ENCODE measurements at regions not wholly inside any gene's neighbourhood (a gene's known extent, or its start where the extent isn't known, plus 50 kb on each side); places are given as distances from the start of the nearest gene placed in this dataset.
A peak's percentile ranks its signal among the peaks of the same experiment; 100 is the strongest.

DNA sequence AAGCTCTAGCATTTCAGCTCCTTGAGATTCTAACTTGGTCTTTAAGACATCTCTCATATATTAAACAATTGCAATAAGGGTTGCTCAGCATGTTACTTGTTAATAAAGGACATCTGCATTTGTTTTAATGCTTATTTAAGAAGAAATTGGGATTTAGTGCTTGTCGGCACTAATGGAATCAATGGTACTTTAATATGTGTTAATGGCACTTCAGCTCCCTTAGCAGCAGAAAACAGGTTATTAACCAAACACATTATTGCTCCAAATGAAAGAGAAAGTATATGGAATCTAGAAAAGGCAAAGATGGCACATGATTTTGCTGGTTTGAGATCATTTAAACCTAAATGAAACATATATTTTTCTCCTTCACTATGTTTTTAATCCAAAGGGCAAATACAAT is 137.3 kb upstream of the GOLIM4 start:
- no peak for DNase-seq (ENCODE audit: low read depth)

DNA sequence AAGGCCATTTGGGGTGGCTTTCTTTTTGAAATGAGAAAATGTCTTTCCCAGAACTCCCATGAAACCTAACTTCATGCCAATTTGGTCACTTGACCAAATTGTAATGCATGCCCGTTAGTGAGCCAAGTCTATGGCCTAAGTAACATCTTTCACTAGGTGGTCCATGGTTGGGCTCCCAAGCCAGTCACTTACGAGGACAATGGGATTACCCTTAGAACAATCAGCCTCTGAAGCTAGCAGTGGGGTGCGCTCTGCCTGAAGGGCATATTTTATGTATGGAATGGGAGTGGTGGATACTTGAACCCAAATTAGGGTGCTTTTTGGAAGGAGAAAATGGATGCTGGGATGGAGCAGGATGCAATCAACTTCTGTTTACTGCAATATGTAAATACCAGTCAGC is 127.4 kb upstream of the GOLIM4 start:
- no peak for DNase-seq (ENCODE audit: low read depth)

DNA sequence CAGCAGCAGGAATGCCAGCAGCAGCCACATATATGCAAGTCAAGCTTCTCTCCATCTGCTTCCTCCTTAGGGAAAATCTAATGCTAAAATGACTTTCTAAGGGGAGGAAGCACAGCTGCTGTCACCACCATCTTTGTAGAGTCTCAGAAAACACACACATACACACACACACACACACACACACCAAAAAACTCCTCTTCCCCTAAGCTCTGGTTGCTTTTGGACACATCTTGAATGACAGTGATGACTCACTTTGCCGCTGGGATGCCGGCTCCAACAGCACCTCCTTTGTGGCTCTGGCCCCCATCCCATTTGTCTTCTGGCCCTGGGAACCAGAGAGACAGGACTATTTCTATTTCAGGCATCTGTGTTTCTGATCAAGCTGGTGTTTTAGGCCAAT is 124.8 kb upstream of the GOLIM4 start:
- DNase-seq (ENCODE audit: low read depth) = no peak

DNA sequence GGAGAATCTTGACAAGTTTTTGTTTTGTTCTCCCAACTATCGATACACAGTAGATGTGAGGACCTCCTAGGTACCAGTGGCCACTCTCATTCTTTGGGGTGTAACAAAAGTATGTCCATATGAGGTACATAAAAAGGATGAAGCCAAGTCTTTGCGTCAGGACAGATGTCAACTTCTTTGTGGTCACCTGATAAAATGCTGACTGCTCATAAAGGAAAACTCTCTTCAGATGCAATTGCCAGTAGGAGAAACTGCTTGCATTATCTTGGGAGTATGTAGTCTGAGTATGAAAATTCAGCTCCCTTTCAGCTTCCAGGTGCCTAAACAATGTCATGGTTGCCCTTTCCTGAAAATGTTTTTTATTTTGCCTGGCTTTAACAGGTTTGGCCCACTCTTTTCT is 123.8 kb upstream of the GOLIM4 start:
- no peak for DNase-seq (ENCODE audit: low read depth)

DNA sequence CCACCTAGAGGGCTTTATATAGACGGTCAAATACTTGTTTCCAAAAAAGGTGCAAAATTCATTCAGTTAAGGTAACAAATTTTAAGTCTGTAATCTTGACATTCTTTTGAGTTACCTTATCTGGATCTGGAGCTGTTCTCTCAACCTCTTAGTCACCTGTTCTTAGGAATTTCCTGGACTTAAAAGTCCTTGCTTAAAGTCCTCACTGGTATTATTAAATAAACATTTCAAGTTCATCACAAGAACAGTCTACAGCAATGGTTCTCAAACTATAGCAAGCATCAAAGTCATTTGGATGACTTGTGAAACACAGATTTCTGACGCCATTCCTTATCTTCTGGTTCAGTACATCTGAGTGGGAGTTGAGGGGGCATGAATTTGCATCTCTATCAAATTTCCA is 122.9 kb upstream of the GOLIM4 start:
- DNase-seq (ENCODE audit: low read depth) = no peak

DNA sequence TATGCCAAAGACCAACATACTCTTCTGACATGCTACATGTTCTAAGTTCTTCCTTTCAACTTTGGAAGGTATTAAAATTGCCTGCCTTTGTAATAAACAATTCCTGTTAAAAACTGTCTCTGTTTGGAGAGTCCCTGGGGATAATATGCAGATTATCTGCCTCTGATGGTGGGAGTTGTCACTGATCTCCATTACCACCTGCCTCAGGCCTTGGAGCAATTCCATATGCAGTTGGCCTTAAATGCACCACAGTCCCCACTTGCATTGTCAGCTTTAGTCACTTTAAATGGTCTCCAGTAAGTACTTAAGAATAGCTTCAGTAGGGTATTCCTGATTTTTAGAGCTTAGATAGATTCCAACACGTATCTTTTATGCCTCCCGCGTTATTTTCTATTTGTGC is 121.1 kb upstream of the GOLIM4 start:
- no peak for DNase-seq (ENCODE audit: low read depth)

DNA sequence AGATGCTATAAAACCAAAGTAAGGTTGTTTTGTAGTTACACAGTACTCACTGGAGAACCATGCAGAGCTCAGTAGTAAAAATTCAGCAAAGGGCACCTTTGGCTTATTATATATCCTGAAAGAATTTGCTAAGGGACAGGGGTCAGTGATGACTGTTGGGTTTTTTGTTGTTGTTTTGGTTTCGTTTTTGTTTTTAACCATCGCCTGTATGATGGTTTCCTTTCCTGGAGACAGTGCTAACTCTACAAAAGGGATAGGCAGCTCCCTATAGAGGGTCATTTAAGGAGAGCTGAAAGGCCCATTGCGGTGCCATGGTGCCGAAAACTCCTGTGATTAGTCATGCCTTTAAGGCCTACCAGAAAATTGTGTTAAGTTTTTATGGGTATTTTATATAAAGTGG is 118.2 kb upstream of the GOLIM4 start:
- no peak for DNase-seq (ENCODE audit: low read depth)

DNA sequence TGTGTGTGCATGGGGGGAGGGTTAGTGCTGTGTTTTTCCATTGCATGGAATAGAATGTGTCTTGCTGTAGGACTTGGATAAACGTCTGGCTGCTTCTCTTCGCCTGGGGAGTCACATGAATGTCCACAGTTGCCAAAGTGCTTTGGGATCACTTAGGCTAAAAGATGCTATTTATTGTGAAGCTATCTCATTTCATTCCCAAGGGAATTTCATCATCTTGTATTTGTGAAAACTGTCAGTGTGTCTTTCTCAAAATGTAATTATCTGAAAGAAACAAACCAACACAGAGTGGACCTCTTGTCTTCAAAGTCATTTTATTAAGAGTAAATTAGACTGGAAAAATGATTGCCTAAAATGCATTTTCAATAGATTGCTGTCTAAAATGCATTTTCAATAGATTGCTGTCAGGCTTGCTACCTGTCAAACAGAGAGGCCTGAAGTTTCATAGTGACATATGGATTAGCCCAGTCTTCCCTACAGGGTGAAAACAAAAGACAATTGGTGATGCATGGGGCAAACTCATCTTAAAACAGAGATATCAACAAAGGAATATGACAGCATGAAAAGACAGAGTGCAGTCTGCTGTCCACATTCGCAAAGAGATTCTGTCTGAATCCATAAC is 117.1 kb upstream of the GOLIM4 start:
- DNase-seq (ENCODE audit: low read depth) = no peak

DNA sequence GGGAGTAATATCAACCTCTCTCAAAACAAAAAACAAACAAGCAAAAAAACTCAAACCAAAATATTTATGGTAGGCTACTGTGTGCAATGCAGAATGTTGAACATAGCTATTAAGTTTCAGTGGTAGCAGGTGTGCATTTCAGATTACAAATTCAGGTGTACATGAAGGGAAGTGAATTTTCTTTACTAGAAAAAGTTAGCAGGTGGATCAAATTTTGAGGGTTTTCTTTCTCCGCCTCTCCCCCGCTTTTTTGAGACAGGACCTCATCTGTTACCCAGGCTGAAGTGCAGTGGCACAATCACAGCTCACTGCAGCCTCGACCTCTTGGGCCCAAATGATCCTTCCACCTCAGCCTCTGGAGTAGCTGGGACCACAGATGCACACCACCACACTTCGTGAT is 109.7 kb upstream of the GOLIM4 start:
- DNase-seq (ENCODE audit: low read depth) = no peak

DNA sequence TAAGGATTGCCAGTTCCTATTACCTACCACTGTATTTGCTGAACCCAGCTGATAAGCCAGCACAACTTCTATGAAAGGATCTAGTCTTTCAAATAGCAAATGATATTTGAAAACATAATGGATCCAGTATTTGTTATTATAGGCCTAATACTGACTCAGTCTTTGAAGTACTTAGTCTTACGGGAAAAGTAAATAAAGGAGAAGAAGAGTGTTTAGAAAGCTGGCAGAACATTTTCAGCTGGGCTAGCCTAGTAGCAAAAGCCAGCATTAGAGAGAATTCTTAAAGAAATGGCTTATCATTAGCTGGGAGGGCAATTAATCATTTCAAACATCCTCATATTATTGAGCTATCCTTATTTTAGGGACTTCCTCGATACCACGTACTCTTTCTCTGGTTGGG is 101.4 kb upstream of the GOLIM4 start:
- no peak for DNase-seq (ENCODE audit: low read depth)

DNA sequence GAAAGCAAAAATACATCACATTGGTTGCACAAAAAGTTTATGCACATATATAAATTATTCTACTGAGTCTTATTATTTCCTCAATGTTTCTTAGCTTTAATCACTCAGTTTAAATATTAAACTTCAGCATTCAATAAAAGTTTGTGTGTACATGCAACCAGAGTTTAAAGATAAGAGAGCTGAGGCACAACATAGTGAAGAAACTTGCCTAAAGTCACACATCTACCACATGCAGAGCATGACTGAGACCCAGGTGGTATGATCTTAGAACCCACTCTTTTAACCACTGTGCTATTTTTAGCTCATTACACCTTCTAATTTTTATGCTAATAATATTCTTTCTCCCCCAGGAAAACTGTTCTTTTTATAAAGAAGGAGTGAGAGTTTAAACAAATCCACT is 96.1 kb upstream of the GOLIM4 start:
- DNase-seq (ENCODE audit: low read depth) = no peak

DNA sequence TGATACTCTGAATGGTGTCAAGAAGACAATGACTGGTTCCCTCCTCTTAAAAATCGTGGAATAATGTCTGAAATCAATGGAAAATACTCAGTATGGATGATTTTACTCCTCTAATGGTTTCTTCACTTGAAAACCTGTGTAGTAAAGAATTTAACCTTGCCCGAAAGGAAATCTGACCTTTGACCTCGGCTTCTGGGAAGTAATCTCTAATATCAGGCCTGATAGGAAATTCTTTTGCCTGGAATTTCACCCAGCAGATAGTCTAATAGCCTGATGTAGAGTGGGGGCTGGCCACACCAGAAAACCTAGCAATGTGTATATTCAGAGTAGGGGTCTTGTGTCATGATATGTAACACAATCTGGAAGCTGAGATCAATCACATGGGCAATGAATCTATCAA is 91.5 kb upstream of the GOLIM4 start:
- DNase-seq (ENCODE audit: low read depth) = no peak

DNA sequence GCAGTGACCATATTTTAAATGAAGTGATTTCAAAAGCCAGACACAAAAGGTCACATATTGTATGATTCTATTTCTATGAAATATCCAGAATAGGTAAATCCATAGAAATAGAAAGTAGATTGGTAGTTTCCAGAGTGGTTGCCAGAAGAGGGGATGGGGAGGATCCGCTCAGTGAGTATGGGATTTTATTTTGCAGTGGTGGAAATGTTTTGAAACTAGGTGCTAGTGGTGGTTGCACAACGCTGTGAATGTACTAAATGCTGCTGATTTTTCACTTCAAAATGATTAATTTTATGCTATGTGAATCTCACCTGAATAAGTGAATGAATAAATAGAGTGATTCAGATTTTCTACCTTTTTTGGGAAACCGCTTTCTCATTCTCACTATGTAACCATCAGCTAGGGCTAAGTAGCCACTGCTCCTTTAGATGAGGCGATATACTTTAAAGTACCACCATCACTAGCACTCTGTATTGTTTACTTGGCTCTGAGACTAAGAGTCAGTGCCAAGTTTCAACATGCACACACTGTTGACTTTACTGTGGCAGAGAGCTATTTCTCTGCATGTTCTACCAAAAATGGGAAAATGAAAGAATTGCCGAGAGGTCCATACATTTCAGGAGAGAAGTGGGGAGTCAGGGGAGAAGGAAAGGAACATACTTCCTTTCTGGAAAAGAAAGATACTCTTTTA is 90.7 kb upstream of the GOLIM4 start:
- DNase-seq (ENCODE audit: low read depth) = no peak

DNA sequence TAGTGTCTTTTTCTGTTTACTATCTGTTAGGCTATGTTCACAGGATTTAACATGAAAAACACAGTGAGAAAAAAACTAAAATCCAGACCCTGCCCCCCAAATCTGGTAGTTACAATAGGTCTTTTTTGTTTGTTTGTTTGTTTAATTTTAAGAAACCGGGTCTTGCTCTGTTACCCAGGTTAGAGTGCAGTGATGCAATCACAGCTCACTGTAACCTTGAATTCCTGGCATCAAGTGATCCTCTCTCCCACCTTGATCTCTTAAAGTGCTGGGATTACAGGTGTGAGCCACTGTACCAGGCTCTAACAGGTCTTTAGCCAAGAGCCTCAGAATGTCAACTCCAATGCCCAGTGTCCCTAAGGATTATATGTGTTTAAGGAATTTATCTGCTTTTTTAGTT is 88.0 kb upstream of the GOLIM4 start:
- no peak for DNase-seq (ENCODE audit: low read depth)

DNA sequence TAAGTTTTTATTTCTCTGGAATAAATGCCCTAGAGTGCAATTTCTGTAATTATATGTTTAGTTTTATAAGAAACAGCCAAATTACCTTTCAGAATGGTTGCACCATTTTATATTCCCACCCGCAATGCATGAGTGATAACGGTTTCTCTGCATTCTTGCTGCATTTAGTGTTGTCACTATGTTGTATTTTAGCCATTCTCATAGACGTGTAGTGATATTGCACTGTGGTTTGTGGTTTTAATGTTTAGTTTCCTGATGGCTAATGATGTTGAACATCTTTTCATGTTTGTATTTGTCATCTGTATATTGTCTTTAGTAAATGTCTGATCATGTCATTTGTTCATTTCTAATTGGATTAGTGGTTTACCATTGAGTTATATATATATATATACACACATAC is 73.0 kb upstream of the GOLIM4 start:
- no peak for DNase-seq (ENCODE audit: low read depth)

DNA sequence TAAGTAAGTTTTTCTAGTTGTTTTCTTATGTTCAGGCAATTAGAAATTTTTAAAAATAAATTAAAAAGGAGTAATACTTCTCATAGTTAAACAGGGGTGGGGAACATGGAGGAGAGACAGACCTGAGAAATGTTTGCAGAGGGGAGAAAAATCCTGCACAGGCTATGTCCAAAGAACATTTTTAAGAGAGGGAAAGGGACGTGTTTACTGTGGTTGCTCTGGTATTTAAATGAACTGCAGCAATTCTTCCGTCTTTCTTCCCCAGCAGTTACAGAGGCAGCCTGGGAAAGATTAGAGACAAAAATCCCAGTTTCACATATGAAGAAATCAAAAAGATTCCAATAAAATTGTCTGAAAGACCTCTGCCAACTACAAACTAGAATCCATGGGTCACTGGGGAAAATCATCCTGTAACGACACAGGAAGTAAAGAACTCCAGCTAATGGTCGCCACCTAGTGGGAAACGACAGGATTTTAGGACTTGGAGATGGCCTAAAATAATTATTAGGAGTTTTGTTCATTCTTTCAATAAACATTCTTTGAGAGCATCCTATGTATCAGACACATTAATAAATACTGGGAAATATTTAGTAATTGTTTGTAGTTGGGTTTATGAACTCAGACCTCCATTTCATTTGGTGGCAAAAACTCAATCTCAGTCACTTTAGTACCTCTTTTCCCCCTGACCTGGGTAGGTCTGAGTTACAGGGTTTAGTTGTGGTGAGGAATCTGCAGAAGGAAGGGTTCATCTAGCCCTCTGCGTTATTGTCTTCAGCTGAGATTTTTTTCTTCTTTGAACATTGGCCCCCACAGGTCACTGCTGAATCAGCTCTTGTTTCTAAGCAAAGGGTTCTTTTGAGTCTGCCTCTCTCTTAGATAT is 69.9 kb upstream of the GOLIM4 start:
- DNase-seq (ENCODE audit: low read depth) = peak; percentile 7

DNA sequence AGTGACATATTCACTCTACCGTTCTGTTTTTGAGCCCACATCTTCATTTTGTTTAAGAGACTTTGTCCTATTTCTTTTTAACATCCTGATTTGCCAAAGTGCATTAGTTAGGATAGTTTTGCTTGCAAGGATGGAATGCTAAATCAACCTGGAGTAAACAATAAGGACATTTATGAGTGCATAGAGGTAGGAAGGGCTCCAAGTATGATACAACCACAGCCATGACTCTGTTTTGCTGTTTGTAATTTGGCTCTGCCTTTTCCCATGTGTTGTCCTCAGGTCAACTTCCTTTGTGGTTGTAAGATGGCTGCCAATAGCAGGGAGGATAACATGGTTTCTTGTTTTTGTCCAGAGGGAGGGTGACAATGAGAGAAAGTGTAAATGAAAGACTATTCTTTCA is 66.4 kb upstream of the GOLIM4 start:
- DNase-seq (ENCODE audit: low read depth) = no peak

DNA sequence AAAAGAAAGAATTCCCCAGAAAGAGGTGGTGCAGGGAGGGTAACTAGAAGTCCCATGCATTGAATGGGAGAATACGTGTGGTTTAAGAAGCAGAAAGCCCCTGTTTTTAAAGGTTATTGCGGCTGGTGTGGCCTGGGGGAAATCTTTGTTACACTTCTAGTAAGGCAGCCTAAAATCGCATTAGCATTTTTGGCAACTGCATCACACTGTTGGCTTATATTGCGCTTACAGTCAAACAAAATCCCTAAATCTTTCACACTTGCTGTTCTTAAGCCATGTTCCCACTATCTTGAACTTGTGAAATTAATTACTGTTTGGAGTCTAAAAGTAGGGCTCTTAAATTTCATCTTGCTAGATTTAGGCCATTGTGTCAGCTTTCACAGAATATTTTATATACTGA is 66.0 kb upstream of the GOLIM4 start:
- DNase-seq (ENCODE audit: low read depth) = no peak

DNA sequence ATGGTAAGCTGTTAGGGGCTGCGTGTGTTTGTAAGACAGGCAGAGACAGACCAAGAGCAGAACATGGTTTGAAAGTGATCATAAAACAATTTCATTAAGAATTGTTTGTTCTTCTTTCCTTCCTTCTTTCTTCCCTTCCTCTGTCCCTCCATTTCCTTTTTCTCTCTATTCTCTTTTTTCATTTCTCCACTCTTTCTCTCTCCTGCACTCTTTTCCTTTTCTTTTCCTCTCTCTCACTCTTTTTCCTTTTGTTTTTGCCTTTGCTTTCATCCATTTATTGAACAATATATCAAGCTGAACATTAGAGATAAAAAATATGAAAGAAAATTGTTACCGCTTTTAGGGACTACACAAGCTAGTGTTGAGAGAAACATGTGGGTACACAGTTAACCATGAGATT is 62.2 kb upstream of the GOLIM4 start:
- DNase-seq (ENCODE audit: low read depth) = no peak

DNA sequence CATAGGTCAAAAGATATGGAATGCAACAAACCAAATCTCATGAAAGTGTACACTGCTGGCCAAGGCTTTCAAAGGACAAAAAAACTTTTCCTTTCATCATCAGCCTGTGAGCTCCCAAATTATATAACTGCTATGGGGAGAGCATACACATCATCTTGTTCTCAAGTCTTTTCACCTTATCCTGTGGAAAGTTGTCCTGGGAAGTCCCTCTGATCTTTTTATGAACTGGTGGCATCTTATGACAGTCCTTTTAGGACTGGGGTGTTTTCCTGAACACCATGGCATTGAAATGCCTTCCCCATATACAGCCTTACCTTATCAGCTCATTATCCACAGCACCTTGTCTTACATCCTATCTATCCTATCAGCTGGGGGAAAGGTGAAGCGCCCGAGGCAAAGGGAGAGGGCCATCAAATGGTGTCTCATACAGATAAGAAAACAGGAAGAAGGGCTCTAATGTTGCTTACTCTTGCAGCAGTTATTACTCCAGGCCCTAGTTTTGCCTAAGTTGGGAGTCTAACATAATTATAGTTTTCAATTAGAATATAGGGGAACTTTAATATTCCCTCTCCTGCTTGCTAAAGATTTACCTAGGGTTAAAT is 61.5 kb upstream of the GOLIM4 start:
- DNase-seq (ENCODE audit: low read depth) = no peak

DNA sequence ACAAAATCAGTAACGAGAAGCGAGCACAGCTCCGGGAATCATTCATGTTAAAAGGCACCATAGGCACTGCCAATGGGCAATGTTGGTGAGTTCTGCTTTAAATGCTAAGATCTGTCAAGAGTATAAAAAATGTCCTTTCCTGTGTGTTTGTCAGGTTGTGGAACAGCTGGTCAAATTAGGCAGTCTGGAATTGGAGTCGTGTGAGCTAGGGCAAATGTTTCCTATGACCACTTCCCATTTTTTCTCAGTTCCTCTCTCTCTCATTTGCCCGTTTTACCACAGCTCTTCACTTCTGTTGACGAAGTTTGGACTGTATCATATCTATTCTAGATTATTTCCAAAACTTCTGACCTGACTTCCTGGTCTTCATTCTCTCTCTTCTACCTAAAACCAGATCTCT is 60.8 kb upstream of the GOLIM4 start:
- DNase-seq (ENCODE audit: low read depth) = no peak

DNA sequence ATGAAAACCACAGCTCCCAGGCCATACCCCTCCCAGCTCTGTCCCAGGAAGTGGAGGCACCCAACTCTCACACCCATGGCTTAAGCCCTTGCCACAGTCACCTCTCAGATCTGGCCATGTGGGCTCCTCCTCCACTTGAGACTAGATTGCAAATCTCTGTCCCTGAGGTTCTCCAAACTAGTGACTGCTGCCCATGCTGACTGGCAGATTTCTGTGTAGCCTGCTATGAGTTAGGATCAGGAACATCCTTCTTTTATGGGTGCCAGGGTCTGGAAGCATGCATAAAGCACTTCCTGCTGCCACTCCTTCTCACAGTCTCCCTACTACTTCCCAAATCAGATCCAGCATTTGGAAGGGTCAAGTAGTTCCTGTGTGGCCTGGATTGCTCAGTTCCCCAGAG is 59.6 kb upstream of the GOLIM4 start:
- no peak for DNase-seq (ENCODE audit: low read depth)

DNA sequence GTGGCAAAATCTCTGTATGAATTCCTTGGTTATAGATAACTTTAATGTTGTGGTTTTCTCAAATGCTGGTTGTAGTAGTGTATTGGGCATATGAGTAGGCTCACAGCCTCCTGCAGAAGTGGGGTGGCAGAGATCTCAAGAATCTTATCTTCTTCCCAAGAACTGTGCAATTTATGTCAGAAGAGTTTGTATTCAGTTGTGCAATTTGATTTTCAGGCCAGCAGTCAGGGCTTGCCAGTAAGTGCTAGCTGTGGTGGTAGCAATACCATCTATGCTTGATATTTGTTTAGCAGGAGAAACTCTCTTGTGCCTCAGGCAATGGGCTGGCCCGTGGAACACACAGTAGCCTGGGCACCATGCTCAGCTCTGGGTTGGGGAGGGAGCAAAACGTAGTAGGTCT is 58.4 kb upstream of the GOLIM4 start:
- no peak for DNase-seq (ENCODE audit: low read depth)
